GM18907 (cell line): ENCODE measurements at regions not wholly inside any gene's neighbourhood (a gene's known extent, or its start where the extent isn't known, plus 50 kb on each side); places are given as distances from the start of the nearest gene placed in this dataset.

Experiments
- ATAC-seq: cut with Tn5 transposase; IDR thresholded peaks from one replicate; pipeline ENCODE4 v1.9.1; 2021; ENCODE audit warnings: mild to moderate bottlenecking, moderate library complexity; ENCODE audit not compliant: unreplicated experiment

GRCh38 chr22:48570912-48571311, 1256.8 kb downstream of the BRD1 start:
- no peak for ATAC-seq

DNA sequence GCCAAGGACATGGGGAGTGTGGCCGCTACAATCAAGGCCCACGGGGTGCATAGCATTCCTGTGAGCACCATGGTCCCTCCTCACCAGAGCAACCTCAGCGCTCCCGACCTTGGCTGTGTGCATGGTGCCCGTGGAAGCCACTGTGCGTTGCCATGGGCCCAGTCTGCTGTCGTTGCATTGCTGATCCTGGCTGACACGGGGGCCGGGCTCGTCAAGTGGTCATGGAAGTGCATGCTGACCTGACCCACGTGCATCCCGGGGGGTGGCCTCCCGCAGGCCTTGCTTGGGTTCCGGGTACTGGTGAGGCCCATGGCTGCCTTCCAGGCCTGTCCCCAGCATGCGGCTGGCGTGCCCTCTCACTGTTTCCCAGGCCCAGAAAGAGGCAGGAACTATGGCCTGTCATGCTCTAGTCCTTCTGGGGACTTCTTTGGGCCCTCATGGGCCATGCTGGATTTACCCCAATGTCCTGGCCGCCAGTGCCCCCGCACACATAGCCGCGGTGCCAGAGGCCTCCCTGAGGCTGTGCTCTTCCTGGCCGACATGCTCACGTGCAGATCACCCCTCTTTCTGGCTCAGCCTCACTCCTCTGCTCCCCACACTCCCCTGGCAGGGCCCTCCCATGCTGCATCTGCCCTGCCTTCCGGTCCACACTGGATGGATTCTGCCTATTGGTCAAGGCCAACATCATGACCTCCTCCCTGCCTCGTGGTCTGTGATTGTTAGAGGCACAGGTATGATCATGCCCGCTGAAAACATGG, 1258.0 kb downstream of the BRD1 start:
- ATAC-seq = no peak

GRCh38 chr22:48568736-48569330, 1258.8 kb downstream of the BRD1 start:
- ATAC-seq = no peak

DNA sequence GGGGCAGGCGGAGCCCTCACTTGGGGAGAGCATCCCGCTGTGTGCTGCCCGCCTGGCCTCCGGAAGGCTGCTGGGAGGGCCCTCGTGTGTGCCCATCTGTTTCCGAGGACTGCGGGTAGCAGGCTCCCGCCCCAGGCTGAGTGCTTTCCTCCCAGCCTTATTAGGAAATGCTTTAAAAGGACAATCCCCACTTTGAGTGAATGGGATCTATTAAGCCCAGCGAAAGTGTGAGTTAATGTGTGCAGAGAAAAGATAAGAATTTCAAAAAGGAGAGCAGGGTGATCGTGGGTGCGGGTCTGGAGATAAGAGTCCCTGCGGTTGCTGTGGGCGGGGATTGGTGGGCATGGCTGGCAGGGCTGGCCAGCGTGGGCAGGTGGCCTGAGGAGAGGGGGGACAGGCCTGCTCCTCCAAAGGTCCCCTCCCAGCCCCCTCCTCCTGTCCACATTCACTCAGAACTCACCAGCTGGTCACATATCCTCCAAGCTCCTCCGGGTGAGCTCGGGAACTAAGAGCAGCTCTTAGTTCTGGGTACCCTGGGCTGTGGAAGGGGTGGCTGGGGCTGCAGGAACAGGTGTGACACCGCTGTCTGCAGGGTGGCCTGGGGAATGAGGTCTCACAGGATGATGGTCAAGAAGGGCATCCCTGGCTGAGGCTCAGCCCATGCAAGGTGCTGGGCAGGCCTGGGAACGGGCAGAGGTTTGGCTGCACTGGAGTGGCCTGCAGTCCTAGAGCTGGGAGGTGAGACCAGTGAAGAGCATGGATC, 1260.3 kb downstream of the BRD1 start:
- no peak for ATAC-seq

- ATAC-seq = no peak
Measured at GRCh38 chr22:48566741-48567140, 1260.9 kb downstream of the BRD1 start.

DNA sequence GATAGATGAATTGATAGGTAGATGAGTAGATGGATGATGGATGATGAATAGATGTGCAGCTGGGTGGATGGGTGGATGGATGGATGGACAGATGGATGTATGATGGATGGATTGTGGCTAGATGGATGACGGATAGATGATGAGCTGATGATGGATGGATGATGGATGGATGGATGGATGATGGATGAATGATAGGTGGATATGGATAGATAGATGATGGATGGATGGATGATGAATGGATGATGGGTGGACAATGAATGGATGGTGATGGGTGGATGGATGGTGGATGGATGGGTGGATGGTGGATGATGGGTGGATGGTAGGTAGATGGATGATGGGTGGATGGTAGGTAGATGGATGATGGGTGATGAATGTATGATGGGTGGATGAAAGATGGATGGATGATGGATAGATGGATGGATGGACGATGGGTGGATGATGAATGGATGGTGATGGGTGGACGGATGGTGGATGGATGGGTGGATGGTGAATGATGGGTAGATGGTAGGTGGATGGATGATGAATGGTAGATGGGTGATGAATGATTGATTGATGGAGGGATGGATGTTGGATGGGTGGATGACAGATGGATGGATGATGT, 1261.7 kb downstream of the BRD1 start:
- ATAC-seq = no peak

GRCh38 chr22:48564995-48565394, 1262.7 kb downstream of the BRD1 start:
- ATAC-seq = no peak

GRCh38 chr22:48563966-48564330, 1263.7 kb downstream of the BRD1 start:
- no peak for ATAC-seq

DNA sequence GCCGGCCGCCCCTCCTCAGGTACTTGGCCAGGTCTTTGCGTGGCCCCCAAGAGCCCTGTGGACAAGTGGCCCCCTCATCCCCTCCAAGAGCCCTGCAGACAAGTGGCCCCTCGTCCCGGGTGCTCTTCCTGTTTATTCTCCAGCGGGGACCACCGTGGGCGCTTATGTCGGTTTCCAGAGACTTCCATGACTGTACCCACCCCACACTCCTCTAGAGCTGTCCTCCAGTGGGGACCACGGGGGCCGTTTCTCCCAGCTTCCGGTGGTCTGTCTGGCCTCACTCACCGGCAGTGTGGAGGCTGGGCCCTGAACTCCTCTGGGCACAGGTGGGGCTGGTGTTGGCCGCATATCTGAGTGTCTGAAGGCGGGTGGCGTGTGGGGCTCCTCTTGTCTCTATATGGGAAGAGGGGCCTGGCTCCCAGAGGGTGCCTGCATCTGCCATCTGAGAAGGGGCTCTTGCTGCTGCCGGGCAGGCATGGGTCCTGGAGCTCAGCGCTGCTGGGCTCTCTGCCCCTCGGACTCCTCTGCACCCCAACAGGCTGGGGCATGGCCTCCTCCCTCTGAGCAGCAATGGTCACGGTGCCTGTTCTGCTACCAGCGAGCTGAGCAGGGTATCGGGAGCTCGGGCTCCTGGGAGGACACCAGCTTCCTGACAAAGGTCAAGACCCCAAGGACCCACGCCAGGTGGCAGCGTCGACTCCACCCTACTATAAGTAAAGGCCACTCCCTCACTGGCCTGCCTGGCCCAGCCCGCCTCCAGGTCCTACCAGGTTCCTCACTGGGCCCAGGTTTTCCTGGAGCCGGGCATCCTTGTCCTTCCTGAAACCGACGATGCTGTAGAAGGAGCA, 1264.3 kb downstream of the BRD1 start:
- no peak for ATAC-seq

GRCh38 chr22:48561676-48562075, 1266.0 kb downstream of the BRD1 start:
- ATAC-seq = no peak

- ATAC-seq = no peak
Measured at GRCh38 chr22:48560836-48561235, 1266.8 kb downstream of the BRD1 start.

DNA sequence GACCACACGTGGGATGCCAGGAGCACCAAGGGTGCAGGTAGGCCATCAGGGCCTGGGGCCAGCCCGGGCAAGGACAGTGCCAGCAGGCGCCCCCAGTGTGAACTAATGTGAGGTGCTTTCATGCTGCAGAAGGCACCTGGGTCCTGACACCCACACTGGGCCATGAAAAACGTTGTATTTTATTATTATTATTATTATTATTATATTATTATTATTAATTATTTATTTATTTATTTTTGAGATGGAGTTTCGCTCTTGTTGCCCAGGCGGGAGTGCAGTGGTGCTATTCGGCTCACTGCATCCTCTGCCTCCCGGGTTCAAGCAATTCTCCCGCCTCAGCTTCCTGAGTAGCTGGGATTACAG, 1267.3 kb downstream of the BRD1 start:
- ATAC-seq = no peak

GRCh38 chr22:48559647-48560388, 1267.9 kb downstream of the BRD1 start:
- ATAC-seq = no peak

DNA sequence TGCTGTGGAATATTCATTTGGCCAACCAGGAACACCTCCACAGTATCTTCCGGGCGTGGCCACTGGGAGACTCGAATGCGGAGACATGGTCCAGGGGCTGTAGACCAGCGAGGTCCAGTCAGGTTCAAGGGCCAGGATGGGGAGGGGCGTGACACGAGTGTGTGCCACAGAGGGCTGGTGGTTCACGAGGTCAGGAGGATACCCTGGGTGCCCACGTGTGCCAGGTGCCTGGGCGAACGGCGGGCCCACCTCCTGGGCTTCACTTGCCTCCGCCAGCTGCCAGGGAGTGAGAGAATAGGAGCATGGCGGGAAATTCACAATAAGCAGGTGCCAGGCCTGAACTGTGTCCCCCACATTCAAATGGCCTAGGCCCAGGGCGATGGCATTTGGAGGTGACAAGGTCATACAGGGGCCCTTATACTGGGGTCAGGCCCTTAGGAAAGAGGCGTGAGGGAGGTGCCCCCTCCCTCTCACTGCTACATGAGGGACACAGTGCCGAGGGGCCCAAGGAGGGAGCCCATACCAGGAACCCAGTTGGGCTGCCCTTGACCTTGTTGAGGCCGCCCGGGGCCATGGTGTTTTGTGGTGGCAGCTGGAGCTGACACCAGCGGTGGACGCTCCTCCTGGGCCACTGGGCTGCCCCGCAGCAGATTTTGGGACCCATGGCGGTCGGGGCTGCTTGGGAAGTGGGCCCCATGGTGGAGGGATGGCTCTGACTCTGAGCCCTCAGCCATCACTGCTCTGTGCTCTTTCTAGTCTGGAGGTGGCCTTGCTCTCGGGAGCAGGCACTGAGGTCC, 1268.9 kb downstream of the BRD1 start:
- ATAC-seq = no peak

GRCh38 chr22:48558016-48558415, 1269.7 kb downstream of the BRD1 start:
- no peak for ATAC-seq

DNA sequence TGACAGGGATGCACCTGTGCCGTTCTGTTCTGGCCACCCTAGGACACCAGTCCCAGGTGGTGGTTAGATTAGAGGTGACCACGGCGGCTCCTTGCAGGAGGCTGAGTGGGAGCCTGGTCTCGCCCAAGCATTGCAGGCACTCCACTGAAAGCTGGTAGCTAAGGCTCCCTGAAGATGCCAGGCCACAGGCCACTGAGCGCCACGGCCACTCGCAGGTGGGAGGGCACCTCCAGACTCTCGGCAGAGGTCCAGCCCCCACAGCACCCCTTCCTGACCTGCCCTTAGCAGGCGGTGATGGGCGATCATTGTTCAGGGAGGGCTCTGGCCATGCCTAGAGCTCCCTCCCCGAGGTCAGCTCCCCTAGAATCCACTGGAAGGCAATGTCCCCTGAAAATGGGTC, 1270.2 kb downstream of the BRD1 start:
- ATAC-seq = no peak

DNA sequence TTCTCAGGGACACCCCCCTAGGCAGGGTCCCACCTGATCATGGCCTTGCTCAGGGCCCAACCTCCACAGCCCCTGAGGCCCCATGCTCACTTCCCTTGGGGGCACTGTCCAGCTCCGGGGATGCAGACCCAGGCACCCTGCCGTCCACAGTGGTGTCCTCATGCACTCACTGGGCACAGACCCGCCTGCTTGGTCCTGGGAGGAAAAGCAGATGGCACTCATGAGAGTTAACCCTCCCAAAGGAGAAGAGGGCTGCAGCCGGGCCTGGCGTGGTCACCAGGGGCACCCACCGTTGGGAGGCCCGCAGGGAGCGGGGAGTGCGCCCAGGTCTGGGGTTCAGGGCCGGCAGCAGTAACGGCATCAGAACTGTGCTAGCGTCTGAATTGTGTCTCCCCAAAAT, 1270.9 kb downstream of the BRD1 start:
- no peak for ATAC-seq

DNA sequence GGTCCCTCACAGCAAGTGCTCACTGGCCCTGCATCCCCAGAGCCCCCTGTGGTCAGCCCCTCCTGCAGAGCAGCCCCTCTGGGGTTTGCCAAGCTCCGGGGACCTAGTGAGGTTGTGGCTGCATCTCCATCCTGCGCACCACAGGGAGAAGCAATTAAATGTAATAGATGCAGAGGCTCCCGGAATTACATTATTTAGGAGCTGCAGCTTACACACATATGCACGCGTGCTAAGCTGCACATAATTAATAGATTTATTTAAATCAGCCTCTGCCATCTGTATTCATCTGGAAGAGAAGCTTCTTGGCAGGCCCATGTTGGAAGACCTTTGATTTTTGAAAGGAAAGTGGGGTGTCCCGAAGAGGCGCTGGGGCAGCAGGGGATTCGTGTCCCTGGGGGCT, 1271.5 kb downstream of the BRD1 start:
- no peak for ATAC-seq

DNA sequence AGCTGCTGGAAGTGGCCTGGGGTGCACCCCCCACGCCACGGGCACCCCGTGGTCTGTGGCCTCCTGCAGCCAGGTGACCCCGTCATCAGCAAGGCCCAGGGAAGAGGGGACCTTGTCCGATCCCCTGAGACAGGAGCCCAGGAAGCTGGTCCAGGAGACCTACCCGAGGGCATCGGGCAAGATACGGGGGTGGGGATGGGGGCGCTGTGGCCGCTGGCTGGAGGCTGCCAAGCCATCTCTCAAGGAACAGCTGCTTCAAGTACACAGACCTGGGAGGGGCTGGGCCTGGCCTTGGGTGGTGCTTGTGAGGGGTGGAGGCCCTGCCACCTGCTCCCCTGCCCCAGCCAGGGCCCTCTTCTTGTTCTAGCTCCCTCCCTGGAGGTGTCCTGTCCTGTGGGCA, 1272.1 kb downstream of the BRD1 start:
- no peak for ATAC-seq
